ENCODE measurements at regions not wholly inside any gene's neighbourhood (a gene's known extent, or its start where the extent isn't known, plus 50 kb on each side); places are given as distances from the start of the nearest gene placed in this dataset.
A peak's percentile ranks its signal among the peaks of the same experiment; 100 is the strongest.

GRCh38 chr11:130782361-130783222 lies 133.7 kb downstream of the SNX19 start:
- TF ChIP-seq POLR2A (IDR thresholded peaks at IDR 0.05), result no peak
- TF ChIP-seq, protein P1, sequence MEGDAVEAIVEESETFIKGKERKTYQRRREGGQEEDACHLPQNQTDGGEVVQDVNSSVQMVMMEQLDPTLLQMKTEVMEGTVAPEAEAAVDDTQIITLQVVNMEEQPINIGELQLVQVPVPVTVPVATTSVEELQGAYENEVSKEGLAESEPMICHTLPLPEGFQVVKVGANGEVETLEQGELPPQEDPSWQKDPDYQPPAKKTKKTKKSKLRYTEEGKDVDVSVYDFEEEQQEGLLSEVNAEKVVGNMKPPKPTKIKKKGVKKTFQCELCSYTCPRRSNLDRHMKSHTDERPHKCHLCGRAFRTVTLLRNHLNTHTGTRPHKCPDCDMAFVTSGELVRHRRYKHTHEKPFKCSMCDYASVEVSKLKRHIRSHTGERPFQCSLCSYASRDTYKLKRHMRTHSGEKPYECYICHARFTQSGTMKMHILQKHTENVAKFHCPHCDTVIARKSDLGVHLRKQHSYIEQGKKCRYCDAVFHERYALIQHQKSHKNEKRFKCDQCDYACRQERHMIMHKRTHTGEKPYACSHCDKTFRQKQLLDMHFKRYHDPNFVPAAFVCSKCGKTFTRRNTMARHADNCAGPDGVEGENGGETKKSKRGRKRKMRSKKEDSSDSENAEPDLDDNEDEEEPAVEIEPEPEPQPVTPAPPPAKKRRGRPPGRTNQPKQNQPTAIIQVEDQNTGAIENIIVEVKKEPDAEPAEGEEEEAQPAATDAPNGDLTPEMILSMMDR (IDR thresholded peaks at IDR 0.05), result no peak
- whole genome bisulfite sequencing, 2 donors, result 66 to 73% methylated on average over 14 of the region's 14 CpGs
- Histone ChIP-seq H3K4me3 (no peak overlapping the region), H3K36me3 (replicated peaks in 1 of 2; ENCODE audit: insufficient read depth in 1 of 2, low read depth in 2 of 2) (no peaks in the 10 kb centered on the region), H3K4me1 (peaks cover 9% of the 10 kb centered on the region), H3K27ac (no peak overlapping the region), H3K27me3 (no peaks in the 10 kb centered on the region), H3K9me3 (no peaks in the 10 kb centered on the region)
- ATAC-seq, result no peak
- intact Hi-C loops (cut with DNase I), result no loop called here
- peak in 1 of 4 donors; percentile 9 for DNase-seq

DNA sequence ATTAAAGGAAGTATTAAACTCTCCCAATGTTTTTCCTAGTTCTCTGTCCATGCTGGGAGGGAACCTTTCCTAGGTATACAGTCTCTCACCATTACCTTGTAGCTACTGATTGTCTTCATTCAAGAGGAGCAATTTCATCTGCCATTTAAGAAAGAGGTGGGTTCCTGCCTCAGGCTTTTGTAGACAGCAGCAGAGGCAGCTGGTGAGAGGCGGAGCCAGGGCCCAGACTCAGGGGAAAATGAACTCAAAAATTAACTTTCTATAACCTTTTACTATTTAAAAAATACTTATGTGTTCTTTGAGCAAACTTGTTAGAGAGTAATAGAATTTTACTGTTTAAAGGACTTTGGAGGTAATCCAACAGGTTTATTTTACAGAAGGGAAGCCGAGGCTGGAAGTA lies 133.0 kb downstream of the SNX19 start:
- Histone ChIP-seq H3K9me3 (no peaks in the 10 kb centered on the region), H3K4me1 (peaks cover 9% of the 10 kb centered on the region), H3K27me3 (no peaks in the 10 kb centered on the region), H3K36me3 (replicated peaks in 1 of 2; ENCODE audit: insufficient read depth in 1 of 2, low read depth in 2 of 2) (no peaks in the 10 kb centered on the region), H3K27ac (no peak overlapping the region), H3K4me3 (no peak overlapping the region)
- 93 to 95% methylated on average over 2 of the region's 2 CpGs for WGBS, 2 donors
- TF ChIP-seq, protein P1 (IDR thresholded peaks at IDR 0.05), result no peak
- no peak for TF ChIP-seq POLR2A (IDR thresholded peaks at IDR 0.05)
- intact Hi-C loops (cut with DNase I), result no loop called here
- ATAC-seq (no peak), DNase-seq (no peak)

GRCh38 chr11:130785380-130786116 lies 130.7 kb downstream of the SNX19 start:
- WGBS, 2 donors, result 76 to 78% methylated on average over 4 of the region's 4 CpGs
- H3K9me3 ChIP-seq, result peaks cover 0 to 7% (median 0%) of the 10 kb centered on the region in 3 donors
- TF ChIP-seq, protein P1 (IDR thresholded peaks at IDR 0.05), result no peak
- TF ChIP-seq POLR2A (IDR thresholded peaks at IDR 0.05), result no peak
- ATAC-seq (no peak), DNase-seq (no peak)
- no peak overlapping the region for H3K27ac ChIP-seq
- intact Hi-C loops (cut with DNase I), result no loop called here
- no peak overlapping the region for H3K4me3 ChIP-seq
- H3K27me3 ChIP-seq, result no peaks in the 10 kb centered on the region
- H3K36me3 ChIP-seq (replicated peaks in 1 of 2; ENCODE audit: insufficient read depth in 1 of 2, low read depth in 2 of 2), result no peaks in the 10 kb centered on the region
- peaks cover 9% of the 10 kb centered on the region for H3K4me1 ChIP-seq

GRCh38 chr11:130786586-130786985 lies 129.7 kb downstream of the SNX19 start:
- no peak for ATAC-seq
- TF ChIP-seq POLR2A (IDR thresholded peaks at IDR 0.05), result no peak
- TF ChIP-seq, protein P1 (IDR thresholded peaks at IDR 0.05), result no peak
- H3K4me3 ChIP-seq, result no peak overlapping the region
- no peaks in the 10 kb centered on the region for H3K27me3 ChIP-seq
- intact Hi-C loops (cut with DNase I), result no loop called here
- H3K27ac ChIP-seq, result peak overlapping the region in 3 of 4 donors; percentile 45 to 71 (median 62)
- peaks cover 0 to 8% (median 0%) of the 10 kb centered on the region in 3 donors for H3K9me3 ChIP-seq
- H3K4me1 ChIP-seq, result peaks cover 9% of the 10 kb centered on the region
- no peaks in the 10 kb centered on the region for H3K36me3 ChIP-seq (replicated peaks in 1 of 2; ENCODE audit: insufficient read depth in 1 of 2, low read depth in 2 of 2)
- DNase-seq, result no peak
- 67 to 69% methylated on average over 5 of the region's 5 CpGs for WGBS, 2 donors
